Memory B cell (primary cell): ENCODE measurements at regions not wholly inside any gene's neighbourhood (a gene's known extent, or its start where the extent isn't known, plus 50 kb on each side); places are given as distances from the start of the nearest gene placed in this dataset.
"Not testable (repeated sequence)": the region's sequence is repeated elsewhere in the genome, so short reads cannot be mapped to it uniquely, and the experiment has no call there.

Experiments used
- ATAC-seq: fragments of 150-1000 bp; cut with Tn5 transposase; 2 replicates; pipeline ENCODE4 v1.10.0; 2021; ENCODE audit warnings: low read depth, mild to moderate bottlenecking, moderate library complexity
- DNase-seq, 2 donors: peaks; one replicate each; pipeline ENCODE4 v3.0.0; 2022; ENCODE audit warnings: low spot score in 2 of 2
- H3K27ac Mint-ChIP-seq: one replicate; pipeline ENCODE4 v1.8.0; 2022; ENCODE audit warnings: mild to moderate bottlenecking, moderate library complexity, mixed read lengths
- H3K27me3 Mint-ChIP-seq: one replicate; pipeline ENCODE4 v1.8.0; 2022; ENCODE audit warnings: mixed read lengths
- H3K36me3 Mint-ChIP-seq: one replicate; pipeline ENCODE4 v1.8.0; 2022; ENCODE audit warnings: mild to moderate bottlenecking, mixed read lengths
- H3K4me1 Mint-ChIP-seq: one replicate; pipeline ENCODE4 v1.8.0; 2022; ENCODE audit warnings: mixed read lengths
- H3K4me3 Mint-ChIP-seq: one replicate; pipeline ENCODE4 v1.8.0; 2022; ENCODE audit warnings: mild to moderate bottlenecking, moderate library complexity, mixed read lengths
- H3K9me3 Mint-ChIP-seq: one replicate; pipeline ENCODE4 v1.8.0; 2022; ENCODE audit warnings: mixed read lengths

GRCh38 chr1:234801147-234801546, 191.2 kb upstream of the IRF2BP2 start:
- not testable (repeated sequence) for H3K27me3 Mint-ChIP-seq, DNase-seq, H3K4me3 Mint-ChIP-seq, ATAC-seq, H3K36me3 Mint-ChIP-seq, H3K4me1 Mint-ChIP-seq, H3K27ac Mint-ChIP-seq, H3K9me3 Mint-ChIP-seq

- not testable (repeated sequence) for H3K9me3 Mint-ChIP-seq, H3K36me3 Mint-ChIP-seq, H3K4me1 Mint-ChIP-seq, H3K27ac Mint-ChIP-seq, H3K27me3 Mint-ChIP-seq, DNase-seq, ATAC-seq, H3K4me3 Mint-ChIP-seq
Measured at GRCh38 chr1:234800563-234800962, 190.6 kb upstream of the IRF2BP2 start.

- H3K4me1 Mint-ChIP-seq, DNase-seq, H3K36me3 Mint-ChIP-seq, ATAC-seq, H3K27ac Mint-ChIP-seq, H3K4me3 Mint-ChIP-seq, H3K9me3 Mint-ChIP-seq, H3K27me3 Mint-ChIP-seq: not testable (repeated sequence)
Measured at GRCh38 chr1:234799021-234799689, 189.2 kb upstream of the IRF2BP2 start.

DNA sequence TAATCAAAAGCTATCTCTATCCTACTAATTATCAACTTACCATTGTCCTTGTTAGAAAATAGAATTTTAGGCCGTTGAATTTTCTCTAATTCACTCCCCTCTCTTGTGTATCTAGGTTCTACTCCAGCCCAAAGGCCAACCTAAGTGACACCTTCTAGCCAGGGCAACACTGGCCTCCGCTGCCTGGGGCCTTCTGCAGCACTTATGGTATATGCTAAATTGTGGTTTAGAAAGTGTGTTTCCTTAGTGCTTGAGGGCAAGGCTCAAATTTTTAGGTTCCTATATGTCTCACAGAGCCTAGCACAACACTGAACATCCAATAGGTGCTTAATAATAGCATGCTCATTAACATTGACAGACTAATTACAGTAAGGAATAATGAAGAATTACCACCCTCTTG, 187.2 kb upstream of the IRF2BP2 start:
- H3K27ac Mint-ChIP-seq, H3K9me3 Mint-ChIP-seq, H3K4me3 Mint-ChIP-seq, ATAC-seq, DNase-seq, H3K4me1 Mint-ChIP-seq, H3K27me3 Mint-ChIP-seq, H3K36me3 Mint-ChIP-seq: not testable (repeated sequence)

- not testable (repeated sequence) for H3K36me3 Mint-ChIP-seq, H3K9me3 Mint-ChIP-seq, H3K27me3 Mint-ChIP-seq, H3K27ac Mint-ChIP-seq, ATAC-seq, H3K4me1 Mint-ChIP-seq, H3K4me3 Mint-ChIP-seq, DNase-seq
Measured at GRCh38 chr1:234796438-234796792, 186.4 kb upstream of the IRF2BP2 start.

- not testable (repeated sequence) for DNase-seq, H3K36me3 Mint-ChIP-seq, H3K27me3 Mint-ChIP-seq, H3K4me3 Mint-ChIP-seq, H3K4me1 Mint-ChIP-seq, H3K27ac Mint-ChIP-seq, H3K9me3 Mint-ChIP-seq, ATAC-seq
Measured at GRCh38 chr1:234795711-234796437, 185.9 kb upstream of the IRF2BP2 start.

DNA sequence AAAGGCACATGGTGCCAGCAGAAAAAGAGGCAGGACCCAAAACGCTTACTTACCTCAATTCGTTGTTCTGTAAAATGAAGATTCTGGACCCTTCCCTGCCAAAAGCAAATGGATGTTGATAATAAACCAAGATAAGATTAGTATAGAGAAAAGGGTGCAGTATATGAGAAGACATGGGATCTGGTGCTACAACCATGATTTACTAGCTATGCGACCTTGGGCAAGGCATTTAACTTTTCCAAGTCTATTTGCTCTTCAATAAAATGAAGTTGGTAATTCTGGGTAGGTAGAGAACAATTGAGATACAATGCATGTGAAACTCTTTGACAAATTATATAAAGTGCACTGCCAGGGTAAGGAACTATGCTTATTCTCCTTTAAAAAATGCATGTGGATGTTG, 185.0 kb upstream of the IRF2BP2 start:
- DNase-seq, H3K9me3 Mint-ChIP-seq, ATAC-seq, H3K4me1 Mint-ChIP-seq, H3K36me3 Mint-ChIP-seq, H3K27ac Mint-ChIP-seq, H3K4me3 Mint-ChIP-seq, H3K27me3 Mint-ChIP-seq: not testable (repeated sequence)

GRCh38 chr1:234794452-234794851, 184.5 kb upstream of the IRF2BP2 start:
- ATAC-seq = not testable (repeated sequence)

GRCh38 chr1:234793924-234794323, 183.9 kb upstream of the IRF2BP2 start:
- not testable (repeated sequence) for H3K27ac Mint-ChIP-seq, H3K9me3 Mint-ChIP-seq, DNase-seq, H3K4me1 Mint-ChIP-seq, ATAC-seq, H3K4me3 Mint-ChIP-seq, H3K27me3 Mint-ChIP-seq, H3K36me3 Mint-ChIP-seq

More at GRCh38 chr1:234794452-234794851, 184.5 kb upstream of the IRF2BP2 start:
- H3K27ac Mint-ChIP-seq, H3K4me3 Mint-ChIP-seq, H3K4me1 Mint-ChIP-seq, H3K27me3 Mint-ChIP-seq, DNase-seq, H3K36me3 Mint-ChIP-seq, H3K9me3 Mint-ChIP-seq: not testable (repeated sequence)

GRCh38 chr1:234792221-234792864, 182.4 kb upstream of the IRF2BP2 start:
- not testable (repeated sequence) for H3K9me3 Mint-ChIP-seq, H3K4me3 Mint-ChIP-seq, ATAC-seq, H3K4me1 Mint-ChIP-seq, H3K27me3 Mint-ChIP-seq, H3K27ac Mint-ChIP-seq, DNase-seq, H3K36me3 Mint-ChIP-seq

DNA sequence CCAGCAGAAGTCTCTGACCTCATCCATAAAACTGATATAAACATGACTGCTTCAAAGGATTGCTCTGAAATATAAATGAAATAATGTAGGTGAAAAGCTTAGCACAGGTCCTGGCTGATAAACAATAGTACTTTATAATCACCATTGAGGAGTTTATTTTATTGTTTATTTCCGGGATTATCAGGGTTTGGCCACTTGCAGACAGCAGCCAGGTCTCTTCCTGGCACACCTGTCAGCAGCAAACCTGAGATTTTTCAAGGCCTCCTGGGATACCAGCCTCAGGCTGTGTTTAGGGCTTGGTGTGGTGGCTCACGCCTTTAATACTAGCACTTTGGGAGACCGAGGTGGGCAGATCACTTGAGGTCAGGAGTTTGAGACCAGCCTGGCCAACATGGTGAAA, 181.6 kb upstream of the IRF2BP2 start:
- DNase-seq, H3K36me3 Mint-ChIP-seq, H3K4me1 Mint-ChIP-seq, ATAC-seq, H3K27ac Mint-ChIP-seq, H3K4me3 Mint-ChIP-seq, H3K9me3 Mint-ChIP-seq, H3K27me3 Mint-ChIP-seq: not testable (repeated sequence)

GRCh38 chr1:234790333-234790732, 180.4 kb upstream of the IRF2BP2 start:
- DNase-seq, H3K4me3 Mint-ChIP-seq, H3K36me3 Mint-ChIP-seq, H3K4me1 Mint-ChIP-seq, H3K27ac Mint-ChIP-seq, H3K27me3 Mint-ChIP-seq, ATAC-seq, H3K9me3 Mint-ChIP-seq: not testable (repeated sequence)

- H3K27me3 Mint-ChIP-seq, H3K9me3 Mint-ChIP-seq, H3K4me1 Mint-ChIP-seq, H3K36me3 Mint-ChIP-seq, DNase-seq, H3K27ac Mint-ChIP-seq, ATAC-seq, H3K4me3 Mint-ChIP-seq: not testable (repeated sequence)
Measured at GRCh38 chr1:234787011-234787584, 177.1 kb upstream of the IRF2BP2 start.

DNA sequence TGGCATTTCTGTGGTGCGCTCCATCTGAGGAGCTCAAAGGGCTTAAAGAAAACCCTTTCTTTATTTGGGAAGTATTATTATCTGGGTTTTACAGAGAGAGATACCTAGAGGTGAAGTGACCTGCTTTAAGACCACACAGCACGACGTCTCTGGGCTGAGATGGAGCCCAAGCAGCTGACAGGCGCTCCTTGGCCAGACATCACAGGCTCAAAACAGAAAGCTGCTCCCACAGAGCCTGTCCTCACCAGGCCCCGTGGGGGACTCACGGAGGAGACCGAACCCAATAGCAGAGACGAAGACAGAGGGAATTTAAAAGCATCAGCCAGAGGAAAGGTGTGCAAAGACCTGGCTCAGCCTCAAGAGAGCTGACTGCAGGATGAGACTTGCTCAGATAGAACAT, 175.9 kb upstream of the IRF2BP2 start:
- H3K27ac Mint-ChIP-seq, H3K36me3 Mint-ChIP-seq, H3K9me3 Mint-ChIP-seq, H3K4me3 Mint-ChIP-seq, ATAC-seq, H3K27me3 Mint-ChIP-seq, DNase-seq, H3K4me1 Mint-ChIP-seq: not testable (repeated sequence)
